H1 (cell line): ENCODE measurements at regions not wholly inside any gene's neighbourhood (a gene's known extent, or its start where the extent isn't known, plus 50 kb on each side); places are given as distances from the start of the nearest gene placed in this dataset.

Experiments used
- ASH2L ChIP-seq: fragments of 200-600, 300-600 bp; sonication (generic); IDR thresholded peaks from one replicate; pipeline ENCODE4 v1.7.1; 2017; ENCODE audit warnings: low read length
- ATF3 ChIP-seq: IDR thresholded peaks from 2 replicates; pipeline ENCODE4 v1.6.1; 2011; ENCODE audit warnings: low read depth, mild to moderate bottlenecking, low read length; ENCODE audit not compliant: insufficient read depth
- CBX8 ChIP-seq: fragments of 300-800, 300-1000 bp; sonication (generic); IDR thresholded peaks from 2 replicates; pipeline ENCODE4 v1.7.1; 2016; ENCODE audit warnings: low read depth, low read length, borderline replicate concordance
- EGR1 ChIP-seq: IDR thresholded peaks from 2 replicates; pipeline ENCODE4 v1.6.1; 2011; ENCODE audit warnings: low read depth, low read length, borderline replicate concordance
- SAP30 ChIP-seq: fragments of 300-600 bp; sonication (generic); IDR thresholded peaks from 2 replicates; pipeline ENCODE4 v1.7.1; 2012; ENCODE audit warnings: low read length, moderate library complexity, mild to moderate bottlenecking, inconsistent platforms; ENCODE audit not compliant: insufficient read depth, insufficient replicate concordance
- SUZ12 ChIP-seq: fragments of 200-600 bp; sonication (generic); IDR thresholded peaks from 2 replicates; pipeline ENCODE4 v1.6.1; 2012; ENCODE audit warnings: mild to moderate bottlenecking, inconsistent platforms, low read length, moderate library complexity, mixed read lengths
- TF ChIP-seq, protein P1 (sequence below): fragments of 300-600 bp; sonication (generic); IDR thresholded peaks from 2 replicates; pipeline ENCODE4 v1.7.1; 2012; ENCODE audit warnings: low read length, moderate library complexity, mild to moderate bottlenecking, inconsistent platforms; ENCODE audit not compliant: insufficient replicate concordance

- no peak for TF ChIP-seq SAP30
- TF ChIP-seq EGR1, result no peak
- TF ChIP-seq, protein P1, sequence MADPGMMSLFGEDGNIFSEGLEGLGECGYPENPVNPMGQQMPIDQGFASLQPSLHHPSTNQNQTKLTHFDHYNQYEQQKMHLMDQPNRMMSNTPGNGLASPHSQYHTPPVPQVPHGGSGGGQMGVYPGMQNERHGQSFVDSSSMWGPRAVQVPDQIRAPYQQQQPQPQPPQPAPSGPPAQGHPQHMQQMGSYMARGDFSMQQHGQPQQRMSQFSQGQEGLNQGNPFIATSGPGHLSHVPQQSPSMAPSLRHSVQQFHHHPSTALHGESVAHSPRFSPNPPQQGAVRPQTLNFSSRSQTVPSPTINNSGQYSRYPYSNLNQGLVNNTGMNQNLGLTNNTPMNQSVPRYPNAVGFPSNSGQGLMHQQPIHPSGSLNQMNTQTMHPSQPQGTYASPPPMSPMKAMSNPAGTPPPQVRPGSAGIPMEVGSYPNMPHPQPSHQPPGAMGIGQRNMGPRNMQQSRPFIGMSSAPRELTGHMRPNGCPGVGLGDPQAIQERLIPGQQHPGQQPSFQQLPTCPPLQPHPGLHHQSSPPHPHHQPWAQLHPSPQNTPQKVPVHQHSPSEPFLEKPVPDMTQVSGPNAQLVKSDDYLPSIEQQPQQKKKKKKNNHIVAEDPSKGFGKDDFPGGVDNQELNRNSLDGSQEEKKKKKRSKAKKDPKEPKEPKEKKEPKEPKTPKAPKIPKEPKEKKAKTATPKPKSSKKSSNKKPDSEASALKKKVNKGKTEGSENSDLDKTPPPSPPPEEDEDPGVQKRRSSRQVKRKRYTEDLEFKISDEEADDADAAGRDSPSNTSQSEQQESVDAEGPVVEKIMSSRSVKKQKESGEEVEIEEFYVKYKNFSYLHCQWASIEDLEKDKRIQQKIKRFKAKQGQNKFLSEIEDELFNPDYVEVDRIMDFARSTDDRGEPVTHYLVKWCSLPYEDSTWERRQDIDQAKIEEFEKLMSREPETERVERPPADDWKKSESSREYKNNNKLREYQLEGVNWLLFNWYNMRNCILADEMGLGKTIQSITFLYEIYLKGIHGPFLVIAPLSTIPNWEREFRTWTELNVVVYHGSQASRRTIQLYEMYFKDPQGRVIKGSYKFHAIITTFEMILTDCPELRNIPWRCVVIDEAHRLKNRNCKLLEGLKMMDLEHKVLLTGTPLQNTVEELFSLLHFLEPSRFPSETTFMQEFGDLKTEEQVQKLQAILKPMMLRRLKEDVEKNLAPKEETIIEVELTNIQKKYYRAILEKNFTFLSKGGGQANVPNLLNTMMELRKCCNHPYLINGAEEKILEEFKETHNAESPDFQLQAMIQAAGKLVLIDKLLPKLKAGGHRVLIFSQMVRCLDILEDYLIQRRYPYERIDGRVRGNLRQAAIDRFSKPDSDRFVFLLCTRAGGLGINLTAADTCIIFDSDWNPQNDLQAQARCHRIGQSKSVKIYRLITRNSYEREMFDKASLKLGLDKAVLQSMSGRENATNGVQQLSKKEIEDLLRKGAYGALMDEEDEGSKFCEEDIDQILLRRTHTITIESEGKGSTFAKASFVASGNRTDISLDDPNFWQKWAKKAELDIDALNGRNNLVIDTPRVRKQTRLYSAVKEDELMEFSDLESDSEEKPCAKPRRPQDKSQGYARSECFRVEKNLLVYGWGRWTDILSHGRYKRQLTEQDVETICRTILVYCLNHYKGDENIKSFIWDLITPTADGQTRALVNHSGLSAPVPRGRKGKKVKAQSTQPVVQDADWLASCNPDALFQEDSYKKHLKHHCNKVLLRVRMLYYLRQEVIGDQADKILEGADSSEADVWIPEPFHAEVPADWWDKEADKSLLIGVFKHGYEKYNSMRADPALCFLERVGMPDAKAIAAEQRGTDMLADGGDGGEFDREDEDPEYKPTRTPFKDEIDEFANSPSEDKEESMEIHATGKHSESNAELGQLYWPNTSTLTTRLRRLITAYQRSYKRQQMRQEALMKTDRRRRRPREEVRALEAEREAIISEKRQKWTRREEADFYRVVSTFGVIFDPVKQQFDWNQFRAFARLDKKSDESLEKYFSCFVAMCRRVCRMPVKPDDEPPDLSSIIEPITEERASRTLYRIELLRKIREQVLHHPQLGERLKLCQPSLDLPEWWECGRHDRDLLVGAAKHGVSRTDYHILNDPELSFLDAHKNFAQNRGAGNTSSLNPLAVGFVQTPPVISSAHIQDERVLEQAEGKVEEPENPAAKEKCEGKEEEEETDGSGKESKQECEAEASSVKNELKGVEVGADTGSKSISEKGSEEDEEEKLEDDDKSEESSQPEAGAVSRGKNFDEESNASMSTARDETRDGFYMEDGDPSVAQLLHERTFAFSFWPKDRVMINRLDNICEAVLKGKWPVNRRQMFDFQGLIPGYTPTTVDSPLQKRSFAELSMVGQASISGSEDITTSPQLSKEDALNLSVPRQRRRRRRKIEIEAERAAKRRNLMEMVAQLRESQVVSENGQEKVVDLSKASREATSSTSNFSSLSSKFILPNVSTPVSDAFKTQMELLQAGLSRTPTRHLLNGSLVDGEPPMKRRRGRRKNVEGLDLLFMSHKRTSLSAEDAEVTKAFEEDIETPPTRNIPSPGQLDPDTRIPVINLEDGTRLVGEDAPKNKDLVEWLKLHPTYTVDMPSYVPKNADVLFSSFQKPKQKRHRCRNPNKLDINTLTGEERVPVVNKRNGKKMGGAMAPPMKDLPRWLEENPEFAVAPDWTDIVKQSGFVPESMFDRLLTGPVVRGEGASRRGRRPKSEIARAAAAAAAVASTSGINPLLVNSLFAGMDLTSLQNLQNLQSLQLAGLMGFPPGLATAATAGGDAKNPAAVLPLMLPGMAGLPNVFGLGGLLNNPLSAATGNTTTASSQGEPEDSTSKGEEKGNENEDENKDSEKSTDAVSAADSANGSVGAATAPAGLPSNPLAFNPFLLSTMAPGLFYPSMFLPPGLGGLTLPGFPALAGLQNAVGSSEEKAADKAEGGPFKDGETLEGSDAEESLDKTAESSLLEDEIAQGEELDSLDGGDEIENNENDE, result no peak
- no peak for TF ChIP-seq SUZ12
- TF ChIP-seq ATF3, result no peak
- TF ChIP-seq CBX8, result no peak
- TF ChIP-seq ASH2L, result no peak
These were observed 420.5 kb downstream of the TCERG1L start (continued) for GRCh38 chr10:130891066-130891465.
